Adrenal gland (tissue), 5 donors: ENCODE measurements at regions not wholly inside any gene's neighbourhood (a gene's known extent, or its start where the extent isn't known, plus 50 kb on each side); places are given as distances from the start of the nearest gene placed in this dataset.

Source experiments
- CTCF ChIP-seq, 6 experiments: fragments of 450-650 bp in 4 of 6; fragments of 200-600 bp in 2 of 6; sonication (generic) in 1 of 6; IDR thresholded peaks; 1 replicate in 5 of 6; 2 replicates in 1 of 6; pipeline versions ENCODE4 v1.5.1 to v1.8.0; 2016 to 2021; ENCODE audit warnings: antibody characterized with exemption in 6 of 6, mild to moderate bottlenecking in 2 of 6, moderate library complexity in 1 of 6
- POLR2A ChIP-seq, 2 donors: fragments of 450-650 bp; IDR thresholded peaks; one replicate each; pipeline ENCODE4 v1.6.1; 2017; ENCODE audit warnings: antibody characterized with exemption in 2 of 2, mild to moderate bottlenecking in 2 of 2, moderate library complexity in 1 of 2
- donor health status: DM: no; HTN: no; CAD: no.

- TF ChIP-seq CTCF (IDR thresholded peaks at IDR 0.05) (no peak), POLR2A (IDR thresholded peaks at IDR 0.05) (no peak)
Observed at GRCh38 chr4:152004801-152005200, 244.0 kb upstream of the GATB start.
